Activated naive CD8-positive, alpha-beta T cell treated with anti-CD3 and anti-CD28 coated beads for 36 hours (primary cell): ENCODE measurements at regions not wholly inside any gene's neighbourhood (a gene's known extent, or its start where the extent isn't known, plus 50 kb on each side); places are given as distances from the start of the nearest gene placed in this dataset.

ENCODE experiments used
- DNase-seq: peaks from one replicate; pipeline ENCODE4 v3.0.0; 2021
- H3K27ac Mint-ChIP-seq: one replicate; pipeline ENCODE4 v1.8.0; 2022; ENCODE audit warnings: mild to moderate bottlenecking, moderate library complexity, mixed read lengths
- H3K27me3 Mint-ChIP-seq: one replicate; pipeline ENCODE4 v1.8.0; 2022; ENCODE audit warnings: mild to moderate bottlenecking, mixed read lengths
- H3K36me3 Mint-ChIP-seq: one replicate; pipeline ENCODE4 v1.8.0; 2021; ENCODE audit warnings: mild to moderate bottlenecking, mixed read lengths
- H3K4me1 Mint-ChIP-seq: one replicate; pipeline ENCODE4 v1.8.0; 2021; ENCODE audit warnings: mixed read lengths
- H3K4me3 Mint-ChIP-seq: one replicate; pipeline ENCODE4 v1.8.0; 2022; ENCODE audit warnings: mild to moderate bottlenecking, moderate library complexity, mixed read lengths
- H3K9me3 Mint-ChIP-seq: one replicate; pipeline ENCODE4 v1.8.0; 2022; ENCODE audit warnings: mixed read lengths

DNA sequence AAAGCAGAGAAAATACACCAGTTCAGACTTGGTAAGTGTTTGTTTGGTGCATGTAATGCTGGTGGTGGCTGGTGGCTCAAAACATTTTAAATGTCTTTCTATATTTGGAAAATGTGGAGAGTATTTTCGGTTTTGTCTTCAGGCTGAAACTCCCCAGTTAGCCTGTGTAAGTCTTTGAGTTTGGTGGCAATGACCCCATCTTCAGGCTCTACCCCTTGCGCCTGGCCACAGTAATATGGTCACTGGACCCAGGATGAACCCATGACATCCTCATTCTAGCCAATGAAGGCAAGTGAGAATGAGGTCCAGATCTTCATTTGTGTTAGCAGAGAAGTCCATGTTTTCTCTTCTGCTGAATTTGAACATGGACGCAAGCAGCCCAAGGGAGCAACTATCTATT lies 422.6 kb downstream of the BRINP1 start:
- no peaks in the 10 kb centered on the region for H3K36me3 Mint-ChIP-seq
- H3K27me3 Mint-ChIP-seq: no peaks in the 10 kb centered on the region
- no peak overlapping the region for H3K4me3 Mint-ChIP-seq
- no peaks in the 10 kb centered on the region for H3K4me1 Mint-ChIP-seq
- H3K27ac Mint-ChIP-seq: no peak overlapping the region
- DNase-seq: no peak
- H3K9me3 Mint-ChIP-seq: peaks cover 6% of the 10 kb centered on the region

GRCh38 chr9:118954857-118955256 lies 414.4 kb downstream of the BRINP1 start:
- Mint-ChIP-seq H3K4me1 (no peaks in the 10 kb centered on the region), H3K27ac (no peak overlapping the region)

GRCh38 chr9:118957585-118957984 lies 411.6 kb downstream of the BRINP1 start:
- Mint-ChIP-seq H3K9me3 (no peaks in the 10 kb centered on the region), H3K4me3 (no peak overlapping the region), H3K27ac (no peak overlapping the region), H3K36me3 (no peaks in the 10 kb centered on the region), H3K27me3 (no peaks in the 10 kb centered on the region), H3K4me1 (no peaks in the 10 kb centered on the region)
- no peak for DNase-seq

More at GRCh38 chr9:118954857-118955256, 414.4 kb downstream of the BRINP1 start:
- H3K36me3 Mint-ChIP-seq: no peaks in the 10 kb centered on the region
- no peaks in the 10 kb centered on the region for H3K27me3 Mint-ChIP-seq
- H3K9me3 Mint-ChIP-seq: peaks cover 2% of the 10 kb centered on the region
- no peak for DNase-seq
- H3K4me3 Mint-ChIP-seq: no peak overlapping the region

- Mint-ChIP-seq H3K27ac (no peak overlapping the region), H3K27me3 (no peaks in the 10 kb centered on the region), H3K4me1 (no peaks in the 10 kb centered on the region), H3K4me3 (no peak overlapping the region), H3K9me3 (no peaks in the 10 kb centered on the region), H3K36me3 (no peaks in the 10 kb centered on the region)
- DNase-seq: no peak
These were observed 409.9 kb downstream of the BRINP1 start for GRCh38 chr9:118959366-118959765.

DNA sequence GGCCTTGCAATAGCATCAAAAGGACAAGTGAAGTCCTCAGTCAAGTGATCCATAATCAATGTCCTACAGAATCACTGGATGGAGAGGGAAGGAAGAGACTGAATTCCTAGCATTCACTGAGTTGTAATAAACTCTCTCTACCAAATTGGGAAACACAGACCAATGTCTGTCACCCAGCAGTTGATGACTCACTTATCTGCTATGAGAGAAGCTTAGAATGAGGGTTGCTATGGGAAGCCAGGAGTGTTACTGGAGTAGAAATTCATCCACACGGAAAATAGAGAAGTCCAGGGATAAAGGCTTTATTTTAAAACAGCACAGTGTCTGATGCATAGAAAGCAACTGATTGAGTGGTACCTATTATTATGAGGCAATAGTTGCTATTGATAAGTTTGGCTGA lies 407.4 kb downstream of the BRINP1 start:
- Mint-ChIP-seq H3K4me1 (no peaks in the 10 kb centered on the region), H3K27ac (no peak overlapping the region), H3K4me3 (no peak overlapping the region), H3K36me3 (no peaks in the 10 kb centered on the region), H3K27me3 (no peaks in the 10 kb centered on the region), H3K9me3 (no peaks in the 10 kb centered on the region)
- DNase-seq: no peak

GRCh38 chr9:118962426-118962825 lies 406.8 kb downstream of the BRINP1 start:
- DNase-seq: no peak
- no peak overlapping the region for H3K27ac Mint-ChIP-seq
- H3K9me3 Mint-ChIP-seq: no peaks in the 10 kb centered on the region
- no peaks in the 10 kb centered on the region for H3K36me3 Mint-ChIP-seq
- no peaks in the 10 kb centered on the region for H3K4me1 Mint-ChIP-seq
- no peaks in the 10 kb centered on the region for H3K27me3 Mint-ChIP-seq
- H3K4me3 Mint-ChIP-seq: no peak overlapping the region

- Mint-ChIP-seq H3K9me3 (peaks cover 1% of the 10 kb centered on the region), H3K27ac (no peak overlapping the region), H3K27me3 (no peaks in the 10 kb centered on the region), H3K36me3 (no peaks in the 10 kb centered on the region), H3K4me3 (no peak overlapping the region), H3K4me1 (no peaks in the 10 kb centered on the region)
- no peak for DNase-seq
These were observed 405.6 kb downstream of the BRINP1 start for GRCh38 chr9:118963674-118964073.

DNA sequence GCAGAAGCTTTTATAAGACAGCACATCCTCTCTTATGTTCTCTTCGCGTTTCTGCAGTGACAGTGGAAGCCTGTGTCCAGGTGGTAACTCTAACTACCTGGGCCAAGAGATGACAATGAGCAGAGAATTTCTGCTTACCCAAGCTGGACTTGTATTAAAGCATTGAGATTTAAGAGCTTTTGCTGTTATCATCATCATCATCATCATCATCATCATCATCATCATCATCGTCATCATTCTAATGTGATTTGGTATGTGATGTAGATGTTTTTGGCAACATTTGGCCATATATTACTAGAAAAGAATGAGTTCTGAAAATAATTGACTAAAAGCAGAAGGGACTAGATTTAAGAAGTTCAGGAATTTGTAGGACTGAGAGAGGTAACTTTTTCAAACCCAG lies 401.3 kb downstream of the BRINP1 start:
- H3K4me1 Mint-ChIP-seq: no peaks in the 10 kb centered on the region
- peaks cover 11% of the 10 kb centered on the region for H3K9me3 Mint-ChIP-seq
- H3K36me3 Mint-ChIP-seq: no peaks in the 10 kb centered on the region
- H3K4me3 Mint-ChIP-seq: no peak overlapping the region
- H3K27me3 Mint-ChIP-seq: no peaks in the 10 kb centered on the region
- no peak overlapping the region for H3K27ac Mint-ChIP-seq
- DNase-seq: no peak

DNA sequence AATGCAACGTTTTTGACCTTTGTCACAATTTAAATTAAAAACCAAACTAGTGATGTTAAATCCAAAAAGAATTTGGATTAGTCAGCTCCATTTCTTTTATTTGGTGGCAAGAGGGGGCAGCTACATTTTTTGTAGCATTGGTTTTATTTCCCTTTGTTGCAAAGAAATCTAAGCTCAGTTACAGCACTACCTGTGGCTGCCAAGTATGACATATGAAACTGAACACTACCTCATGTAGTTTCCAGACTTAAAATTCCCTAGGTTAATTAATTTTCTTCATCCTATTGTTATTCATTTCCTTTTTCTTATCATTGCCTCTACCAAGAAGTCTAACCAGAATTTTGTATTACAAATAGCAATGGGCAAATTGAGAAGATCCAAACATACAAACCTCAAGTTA lies 393.5 kb downstream of the BRINP1 start:
- no peak for DNase-seq
- H3K36me3 Mint-ChIP-seq: no peaks in the 10 kb centered on the region
- no peaks in the 10 kb centered on the region for H3K27me3 Mint-ChIP-seq
- H3K9me3 Mint-ChIP-seq: peaks cover 9% of the 10 kb centered on the region
- H3K4me3 Mint-ChIP-seq: no peak overlapping the region
- no peaks in the 10 kb centered on the region for H3K4me1 Mint-ChIP-seq
- no peak overlapping the region for H3K27ac Mint-ChIP-seq

DNA sequence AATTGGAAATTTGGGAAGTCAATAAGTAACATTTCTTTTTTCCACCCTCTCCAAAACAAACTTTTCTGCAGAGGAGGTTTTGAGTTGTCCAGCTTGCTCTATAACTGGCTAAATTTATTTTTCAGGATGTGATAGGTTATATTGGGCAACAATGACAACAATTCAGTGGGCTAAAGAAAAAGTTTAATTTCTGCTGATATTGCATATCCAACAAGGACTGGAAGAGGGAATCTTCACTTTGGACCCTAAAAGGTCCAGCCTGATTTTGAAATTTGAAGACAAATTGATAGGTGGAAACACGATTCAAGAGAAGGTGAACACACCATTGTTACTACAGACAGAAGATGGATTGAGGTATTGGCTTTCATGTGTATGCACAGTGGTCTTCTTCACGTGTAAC lies 393.1 kb downstream of the BRINP1 start:
- Mint-ChIP-seq H3K4me1 (no peaks in the 10 kb centered on the region), H3K36me3 (no peaks in the 10 kb centered on the region), H3K27me3 (no peaks in the 10 kb centered on the region), H3K9me3 (peaks cover 9% of the 10 kb centered on the region), H3K4me3 (no peak overlapping the region), H3K27ac (no peak overlapping the region)
- no peak for DNase-seq

GRCh38 chr9:118984607-118985006 lies 384.6 kb downstream of the BRINP1 start:
- no peak overlapping the region for H3K4me3 Mint-ChIP-seq
- H3K27ac Mint-ChIP-seq: no peak overlapping the region
- no peaks in the 10 kb centered on the region for H3K9me3 Mint-ChIP-seq
- H3K36me3 Mint-ChIP-seq: no peaks in the 10 kb centered on the region
- no peaks in the 10 kb centered on the region for H3K4me1 Mint-ChIP-seq
- DNase-seq: no peak
- H3K27me3 Mint-ChIP-seq: no peaks in the 10 kb centered on the region

GRCh38 chr9:118985851-118986250 lies 383.4 kb downstream of the BRINP1 start:
- H3K9me3 Mint-ChIP-seq: no peaks in the 10 kb centered on the region
- no peaks in the 10 kb centered on the region for H3K27me3 Mint-ChIP-seq
- H3K27ac Mint-ChIP-seq: no peak overlapping the region
- H3K36me3 Mint-ChIP-seq: no peaks in the 10 kb centered on the region
- H3K4me1 Mint-ChIP-seq: no peaks in the 10 kb centered on the region
- DNase-seq: no peak
- no peak overlapping the region for H3K4me3 Mint-ChIP-seq

DNA sequence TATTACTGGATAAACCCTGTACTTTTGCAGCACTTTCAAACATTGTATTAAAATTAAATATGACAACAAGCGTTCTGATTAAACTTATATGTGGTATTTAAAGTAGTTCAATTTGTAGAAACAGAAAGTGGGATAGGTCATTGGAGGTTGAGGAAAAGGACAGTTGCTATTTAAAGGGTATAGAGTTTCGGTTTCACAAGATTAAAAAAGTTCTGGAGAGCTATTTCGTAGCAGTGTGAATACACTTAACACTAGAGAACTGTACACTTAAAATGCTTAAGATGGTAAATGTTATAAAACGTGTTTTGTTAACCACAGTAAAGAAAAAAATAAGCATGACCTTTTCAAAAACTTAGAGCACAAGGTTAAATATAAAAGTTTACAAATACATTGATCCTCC lies 382.1 kb downstream of the BRINP1 start:
- no peaks in the 10 kb centered on the region for H3K36me3 Mint-ChIP-seq
- no peak for DNase-seq
- no peaks in the 10 kb centered on the region for H3K9me3 Mint-ChIP-seq
- H3K4me1 Mint-ChIP-seq: no peaks in the 10 kb centered on the region
- H3K27me3 Mint-ChIP-seq: no peaks in the 10 kb centered on the region
- no peak overlapping the region for H3K4me3 Mint-ChIP-seq
- H3K27ac Mint-ChIP-seq: no peak overlapping the region

GRCh38 chr9:118990949-118991348 lies 378.3 kb downstream of the BRINP1 start:
- no peak for DNase-seq
- H3K9me3 Mint-ChIP-seq: no peaks in the 10 kb centered on the region
- H3K36me3 Mint-ChIP-seq: no peaks in the 10 kb centered on the region
- no peak overlapping the region for H3K27ac Mint-ChIP-seq
- H3K4me3 Mint-ChIP-seq: no peak overlapping the region
- H3K4me1 Mint-ChIP-seq: no peaks in the 10 kb centered on the region
- H3K27me3 Mint-ChIP-seq: no peaks in the 10 kb centered on the region

DNA sequence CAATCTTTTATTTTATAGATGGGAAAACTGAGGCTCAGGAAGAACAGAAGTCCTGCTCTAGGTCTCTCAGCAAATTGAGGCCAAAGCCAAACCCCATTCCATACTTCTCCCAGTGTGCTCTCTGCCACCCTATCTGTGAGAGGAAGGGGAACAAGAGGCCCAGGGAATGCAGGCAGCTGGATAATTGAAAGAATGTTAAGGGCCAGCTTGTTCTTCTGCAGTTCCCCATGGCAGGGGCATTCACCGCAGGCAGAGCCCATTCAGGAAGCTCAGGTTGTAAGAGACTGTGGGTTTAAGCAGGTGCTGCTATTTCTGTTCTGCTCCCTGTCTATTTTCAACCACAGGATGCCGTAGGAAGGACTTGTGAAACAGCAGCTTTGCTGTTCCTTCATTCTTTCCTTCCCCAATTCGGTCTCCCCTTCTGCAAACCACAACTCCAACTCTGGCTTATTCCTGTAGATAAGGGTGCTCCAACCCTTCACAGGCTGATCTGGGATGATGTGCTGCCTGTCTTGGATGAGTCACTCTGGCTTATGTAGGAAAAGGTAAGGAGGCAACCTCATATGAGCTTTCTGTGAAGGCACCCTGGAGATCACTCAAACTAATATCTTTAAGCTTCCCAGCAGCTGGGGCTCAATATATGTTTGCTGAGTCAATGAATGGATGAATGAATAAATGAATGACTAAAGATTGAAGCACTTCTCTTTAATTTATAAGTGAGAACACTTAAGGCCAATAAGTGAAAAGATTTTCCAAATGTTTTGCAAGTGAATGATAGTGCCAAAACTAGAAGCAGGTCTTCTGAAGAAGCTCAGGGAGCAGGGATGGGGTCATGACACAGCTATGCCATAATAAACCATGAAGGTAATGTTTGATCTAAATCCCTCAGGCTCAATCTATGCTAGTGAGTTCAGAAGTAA lies 377.6 kb downstream of the BRINP1 start:
- H3K9me3 Mint-ChIP-seq: no peaks in the 10 kb centered on the region
- H3K27ac Mint-ChIP-seq: no peak overlapping the region
- no peak for DNase-seq
- H3K4me3 Mint-ChIP-seq: no peak overlapping the region
- no peaks in the 10 kb centered on the region for H3K4me1 Mint-ChIP-seq
- H3K36me3 Mint-ChIP-seq: no peaks in the 10 kb centered on the region
- H3K27me3 Mint-ChIP-seq: no peaks in the 10 kb centered on the region
